ENCODE measurements at regions not wholly inside any gene's neighbourhood (a gene's known extent, or its start where the extent isn't known, plus 50 kb on each side); places are given as distances from the start of the nearest gene placed in this dataset.

- DNase-seq (ENCODE audit: low read depth in 2 of 2): no peak
Measured at GRCh38 chr13:53144826-53145225, 116.2 kb downstream of the OLFM4 start.

DNA sequence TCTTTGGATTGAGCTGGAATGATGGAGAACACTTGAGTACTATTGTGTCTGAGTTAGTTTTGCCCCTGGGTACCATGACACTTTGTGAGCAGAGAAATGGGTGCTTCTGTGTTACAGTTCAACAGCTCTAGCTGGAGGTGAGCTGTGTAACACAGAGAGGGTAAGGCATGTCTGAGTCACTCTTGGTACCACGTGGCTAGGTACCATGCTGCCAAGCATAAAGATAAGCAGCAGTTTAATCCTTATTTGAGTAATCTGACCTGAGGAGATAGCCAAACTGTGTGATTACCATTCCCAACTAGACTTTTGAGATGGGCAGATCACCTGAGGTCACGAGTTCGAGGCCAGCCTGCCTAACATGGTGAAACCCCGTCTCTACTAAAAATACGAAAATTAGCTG, 122.0 kb downstream of the OLFM4 start:
- DNase-seq (ENCODE audit: low read depth in 2 of 2): no peak

GRCh38 chr13:53151336-53152056, 122.9 kb downstream of the OLFM4 start:
- peak in 1 of 2 donors; percentile 0 for DNase-seq (ENCODE audit: low read depth in 2 of 2)

- DNase-seq (ENCODE audit: low read depth in 2 of 2): no peak
Measured at GRCh38 chr13:53152057-53152421, 123.4 kb downstream of the OLFM4 start.

- DNase-seq (ENCODE audit: low read depth in 2 of 2): no peak
Measured at GRCh38 chr13:53158201-53158600, 129.6 kb downstream of the OLFM4 start.

DNA sequence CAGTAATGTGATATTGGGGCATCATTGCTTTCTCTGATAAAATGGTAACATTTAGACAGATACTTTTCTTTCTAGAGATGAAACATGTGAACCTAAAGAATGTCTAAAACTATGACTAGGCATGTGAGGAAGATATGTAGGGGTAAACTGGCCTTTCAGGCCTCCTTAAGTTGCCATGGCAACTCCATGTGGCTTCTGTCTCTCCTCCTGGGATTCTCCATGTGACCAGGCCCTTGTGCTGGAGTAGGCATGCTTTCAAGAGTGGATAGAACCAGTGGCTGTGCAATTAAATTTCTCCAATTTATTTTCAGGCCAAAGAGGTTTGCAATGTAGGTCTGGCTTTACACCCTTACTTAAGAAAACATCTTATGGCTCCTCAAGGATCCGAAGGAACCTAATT, 130.8 kb downstream of the OLFM4 start:
- DNase-seq (ENCODE audit: low read depth in 2 of 2): no peak

DNA sequence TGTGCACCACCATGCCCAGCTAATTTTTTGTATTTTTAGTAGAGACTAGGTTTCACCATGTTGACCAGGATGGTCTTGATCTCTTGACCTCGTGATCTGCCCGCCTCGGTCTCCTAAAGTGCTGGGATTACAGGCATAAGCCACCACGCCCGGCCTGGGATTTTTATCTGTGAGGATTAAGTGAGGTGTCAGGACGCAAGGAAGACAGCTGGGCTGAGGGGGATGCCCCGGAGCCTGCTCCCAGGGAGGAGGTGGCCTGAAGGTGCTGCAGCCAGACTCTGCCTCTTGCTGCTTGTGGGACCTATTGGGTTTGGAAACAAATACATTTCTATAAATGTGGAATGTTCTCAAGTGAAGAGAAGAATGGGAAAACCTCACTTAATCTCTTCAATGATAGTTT, 131.6 kb downstream of the OLFM4 start:
- no peak for DNase-seq (ENCODE audit: low read depth in 2 of 2)

GRCh38 chr13:53161251-53161650, 132.6 kb downstream of the OLFM4 start:
- no peak for DNase-seq (ENCODE audit: low read depth in 2 of 2)

- no peak for DNase-seq (ENCODE audit: low read depth in 2 of 2)
Measured at GRCh38 chr13:53165261-53165660, 136.6 kb downstream of the OLFM4 start.

GRCh38 chr13:53167561-53167960, 138.9 kb downstream of the OLFM4 start:
- no peak for DNase-seq (ENCODE audit: low read depth in 2 of 2)

DNA sequence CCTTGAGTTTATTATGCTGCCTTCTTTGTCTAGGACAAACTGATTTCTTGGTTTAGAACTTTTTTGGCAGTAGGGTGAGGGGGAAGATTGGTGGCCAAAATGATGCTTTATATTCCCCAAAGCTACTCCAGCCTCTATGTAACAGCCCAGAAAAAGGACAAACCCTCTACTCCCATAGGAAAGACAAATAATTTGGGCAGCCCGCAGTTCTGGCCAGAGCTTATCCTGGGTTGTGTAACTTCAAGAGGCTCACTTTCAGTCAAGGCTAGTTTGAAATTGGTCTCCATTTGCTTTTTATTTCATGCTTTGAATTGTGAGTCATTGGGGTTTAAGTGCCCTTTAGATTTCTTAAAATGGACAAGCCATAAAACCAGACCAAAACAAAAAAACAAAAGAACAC, 142.3 kb downstream of the OLFM4 start:
- no peak for DNase-seq (ENCODE audit: low read depth in 2 of 2)

DNA sequence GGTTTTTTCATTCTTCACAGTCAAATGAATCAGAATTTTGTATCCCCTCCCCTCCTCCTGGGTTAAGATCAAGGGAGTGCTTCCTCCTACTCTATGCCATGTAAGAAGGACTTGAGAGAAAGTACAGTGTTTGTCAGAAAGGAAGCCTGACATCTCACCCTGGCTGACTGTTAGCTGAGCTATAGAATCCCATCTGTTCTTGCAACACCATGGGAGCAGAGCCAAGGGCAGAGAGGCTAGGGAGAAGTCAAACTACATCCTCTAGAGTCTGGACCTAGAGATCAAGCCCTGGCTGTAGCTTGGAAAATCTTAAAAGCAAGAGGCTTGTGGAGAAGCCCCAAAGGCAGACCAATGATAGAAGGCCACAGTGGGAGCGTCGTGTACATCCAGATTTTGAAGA, 145.9 kb downstream of the OLFM4 start:
- DNase-seq (ENCODE audit: low read depth in 2 of 2): no peak

DNA sequence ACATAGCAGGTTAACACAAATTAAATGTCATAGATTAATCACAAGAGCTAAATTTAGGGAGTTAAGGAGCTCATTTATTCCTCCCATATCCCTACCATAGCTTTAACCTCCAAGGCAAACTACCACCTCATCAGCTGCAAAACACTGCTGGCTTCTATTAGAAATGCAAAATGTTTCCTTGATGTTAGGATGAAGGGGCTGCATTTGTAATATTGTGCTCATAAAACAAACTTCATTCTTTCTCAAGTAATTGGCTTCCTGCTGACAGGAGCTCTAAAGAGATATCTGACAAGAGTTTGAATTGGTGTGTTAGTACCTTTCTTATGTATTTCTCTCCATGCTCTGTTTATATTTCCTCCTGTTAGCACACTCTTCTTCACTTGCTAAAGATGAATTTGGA, 152.1 kb downstream of the OLFM4 start:
- no peak for DNase-seq (ENCODE audit: low read depth in 2 of 2)

DNA sequence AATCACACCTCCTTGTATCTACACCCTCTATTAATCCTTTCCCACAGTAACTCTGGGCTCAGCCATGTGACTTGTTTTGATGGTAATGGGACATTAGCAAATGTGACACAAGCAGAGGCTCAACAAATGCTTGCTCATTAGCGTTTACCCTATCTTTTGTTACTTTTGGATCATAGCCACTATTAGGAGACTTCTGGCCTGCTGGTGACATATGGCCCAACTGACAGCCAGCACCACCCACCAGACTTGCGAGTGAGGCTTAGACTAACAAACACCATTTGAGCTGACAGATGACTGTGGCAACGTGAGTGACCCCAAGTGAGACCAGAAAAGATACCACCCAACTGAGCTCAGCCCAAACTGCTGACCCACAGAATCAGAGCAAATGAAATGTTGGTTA, 154.1 kb downstream of the OLFM4 start:
- no peak for DNase-seq (ENCODE audit: low read depth in 2 of 2)

DNA sequence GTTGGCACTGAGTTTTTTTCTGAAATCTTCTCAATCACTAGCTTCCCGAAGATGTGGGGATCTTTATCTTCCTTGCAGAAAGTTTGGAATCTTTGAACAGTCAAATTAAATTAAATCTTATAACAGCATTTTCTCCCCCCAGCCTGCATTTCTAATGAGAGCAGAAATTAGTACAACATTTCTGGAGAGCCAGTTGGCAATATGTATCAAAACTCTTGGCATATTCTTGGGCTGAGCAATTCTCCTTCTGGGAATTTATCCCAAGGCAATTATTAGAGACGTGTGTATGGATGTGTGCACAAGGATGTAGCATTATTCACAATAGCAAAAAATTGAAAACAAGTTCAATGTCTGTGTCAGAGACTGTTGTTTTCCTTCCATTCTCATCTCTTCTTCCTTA, 159.5 kb downstream of the OLFM4 start:
- no peak for DNase-seq (ENCODE audit: low read depth in 2 of 2)

DNA sequence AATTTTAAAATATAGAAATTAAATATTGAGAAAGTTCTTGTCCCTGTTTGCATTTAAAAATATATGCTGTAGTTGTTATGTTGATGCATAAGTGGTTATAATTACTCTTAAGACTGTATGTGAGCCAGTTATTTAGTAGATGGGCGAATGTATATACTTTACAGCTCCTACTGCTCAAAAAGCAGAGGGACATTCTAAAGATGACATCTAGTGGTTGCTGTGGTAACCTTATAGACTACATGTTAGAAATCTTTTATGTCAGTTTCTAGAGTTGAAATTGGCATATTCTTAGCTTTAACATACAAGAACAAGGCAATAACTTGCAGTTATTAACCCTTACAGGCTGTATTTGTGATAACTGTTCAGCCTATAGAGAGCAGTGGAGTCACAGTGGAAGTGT, 160.5 kb downstream of the OLFM4 start:
- no peak for DNase-seq (ENCODE audit: low read depth in 2 of 2)

- no peak for DNase-seq (ENCODE audit: low read depth in 2 of 2)
Measured at GRCh38 chr13:53191091-53191490, 162.5 kb downstream of the OLFM4 start.

GRCh38 chr13:53197424-53197823, 168.8 kb downstream of the OLFM4 start:
- DNase-seq (ENCODE audit: low read depth in 2 of 2): no peak

DNA sequence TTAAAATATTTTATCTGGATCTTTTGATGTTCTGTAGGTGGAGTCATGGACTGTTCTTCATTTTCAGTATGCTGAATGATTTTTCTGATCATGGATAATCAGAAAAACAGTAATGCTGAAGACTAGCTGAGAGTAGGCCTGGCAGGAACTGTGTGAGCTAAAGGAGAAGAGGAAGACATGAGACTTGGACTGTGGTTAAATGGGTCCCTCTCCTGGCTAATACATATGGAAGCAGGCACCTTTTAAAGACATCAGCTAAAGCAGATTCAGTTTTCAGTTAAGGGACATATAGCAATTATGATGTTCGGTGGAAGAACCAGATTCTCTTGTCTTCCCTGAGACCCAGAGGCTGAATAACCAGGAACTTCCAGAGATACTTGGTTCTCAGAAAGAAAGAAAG, 169.4 kb downstream of the OLFM4 start:
- DNase-seq (ENCODE audit: low read depth in 2 of 2): no peak

DNA sequence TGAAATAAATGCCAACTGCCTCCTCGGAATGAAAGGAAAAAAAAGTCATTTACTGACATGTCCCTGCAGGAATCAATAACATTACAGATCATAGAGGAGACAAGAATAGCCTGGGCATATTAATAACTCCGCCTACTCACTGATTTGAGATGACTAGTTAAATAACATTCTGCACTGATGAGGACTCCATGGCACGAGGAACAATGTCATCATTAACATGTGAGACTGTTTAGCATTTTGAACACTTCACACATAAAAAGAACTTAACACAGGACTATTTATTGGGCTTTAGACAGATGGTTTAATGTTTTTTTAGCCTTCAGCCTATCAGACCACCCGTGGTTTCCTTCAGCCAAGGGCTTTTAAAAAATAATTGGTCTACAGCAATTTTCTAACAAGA, 170.1 kb downstream of the OLFM4 start:
- DNase-seq (ENCODE audit: low read depth in 2 of 2): no peak

DNA sequence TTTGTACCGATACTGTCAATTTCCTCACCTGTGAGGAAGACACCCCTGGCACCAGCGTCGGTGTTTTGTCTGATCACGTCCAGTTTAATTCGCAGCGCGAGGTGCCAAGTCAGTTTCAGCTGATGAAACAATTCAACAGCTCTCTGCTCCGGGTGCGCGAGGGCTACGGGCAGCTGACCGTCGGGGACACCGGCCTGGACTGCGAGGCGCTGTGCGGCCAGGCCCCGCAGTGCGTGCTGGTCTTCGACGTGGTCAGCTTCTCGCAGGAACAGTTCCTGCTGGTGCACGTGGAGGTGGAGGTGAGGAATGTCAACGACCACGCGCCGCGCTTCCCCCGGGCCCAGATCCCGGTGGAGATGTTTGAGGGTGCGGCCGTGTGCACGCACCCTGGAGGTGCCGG, 171.5 kb downstream of the OLFM4 start:
- no peak for DNase-seq (ENCODE audit: low read depth in 2 of 2)

- no peak for DNase-seq (ENCODE audit: low read depth in 2 of 2)
Measured at GRCh38 chr13:53200498-53201453, 172.2 kb downstream of the OLFM4 start.
